Karpas-422 (cell line): ENCODE measurements at regions not wholly inside any gene's neighbourhood (a gene's known extent, or its start where the extent isn't known, plus 50 kb on each side); places are given as distances from the start of the nearest gene placed in this dataset.
"Not testable (repeated sequence)": the region's sequence is repeated elsewhere in the genome, so short reads cannot be mapped to it uniquely, and the experiment has no call there.

Experiments
- DNase-seq: peaks from one replicate; pipeline ENCODE4 v3.0.0-alpha.2; 2015
- H2AFZ ChIP-seq: fragments of 200-600 bp; sonication (generic); 2 replicates; pipeline ENCODE4 v1.6.1; 2014; ENCODE audit warnings: antibody characterized with exemption, low read length, mixed read lengths
- H3K27ac ChIP-seq: fragments of 200-600 bp; sonication (generic); 2 replicates; pipeline ENCODE4 v1.5.1; 2014; ENCODE audit warnings: mild to moderate bottlenecking, low read length, moderate library complexity
- H3K27me3 ChIP-seq: fragments of 200-600 bp; sonication (generic); 2 replicates; pipeline ENCODE4 v1.6.1; 2014; ENCODE audit warnings: low read length, mixed read lengths
- H3K36me3 ChIP-seq: fragments of 200-600 bp; sonication (generic); 2 replicates; pipeline ENCODE4 v1.6.1; 2014; ENCODE audit warnings: low read length, mixed read lengths; ENCODE audit not compliant: insufficient read depth
- H3K4me1 ChIP-seq: fragments of 200-600 bp; sonication (generic); 2 replicates; pipeline ENCODE4 v1.6.1; 2014; ENCODE audit warnings: mild to moderate bottlenecking, low read length, mixed read lengths
- H3K4me2 ChIP-seq: fragments of 200-600 bp; sonication (generic); 2 replicates; pipeline ENCODE4 v1.6.1; 2014; ENCODE audit warnings: low read length, low read depth, mild to moderate bottlenecking; ENCODE audit not compliant: poor library complexity, severe bottlenecking
- H3K4me3 ChIP-seq: fragments of 200-600 bp; sonication (generic); 2 replicates; pipeline ENCODE4 v1.5.1; 2014; ENCODE audit warnings: mild to moderate bottlenecking, antibody characterized with exemption, low read length, mixed read lengths
- H3K79me2 ChIP-seq: fragments of 200-600 bp; sonication (generic); 2 replicates; pipeline ENCODE4 v1.6.1; 2014; ENCODE audit warnings: mild to moderate bottlenecking, low read length, mixed read lengths
- H3K9ac ChIP-seq: fragments of 200-600 bp; sonication (generic); 2 replicates; pipeline ENCODE4 v1.6.0; 2014; ENCODE audit warnings: low read length
- H3K9me2 ChIP-seq: fragments of 200-600 bp; sonication (generic), shearing (Covaris generic); replicated peaks from 2 replicates; pipeline ENCODE4 v1.6.0; 2014; ENCODE audit warnings: mild to moderate bottlenecking, low read length, moderate library complexity; ENCODE audit not compliant: insufficient read depth
- H3K9me3 ChIP-seq: fragments of 300-700, 200-600 bp; sonication (generic); 2 replicates; pipeline ENCODE4 v1.6.1; 2014; ENCODE audit warnings: low read length, mixed read lengths
- H4K20me1 ChIP-seq: fragments of 200-600 bp; sonication (generic); 2 replicates; pipeline ENCODE4 v1.6.1; 2014; ENCODE audit warnings: mild to moderate bottlenecking, antibody characterized with exemption, low read length, low read depth; ENCODE audit not compliant: insufficient read depth

DNA sequence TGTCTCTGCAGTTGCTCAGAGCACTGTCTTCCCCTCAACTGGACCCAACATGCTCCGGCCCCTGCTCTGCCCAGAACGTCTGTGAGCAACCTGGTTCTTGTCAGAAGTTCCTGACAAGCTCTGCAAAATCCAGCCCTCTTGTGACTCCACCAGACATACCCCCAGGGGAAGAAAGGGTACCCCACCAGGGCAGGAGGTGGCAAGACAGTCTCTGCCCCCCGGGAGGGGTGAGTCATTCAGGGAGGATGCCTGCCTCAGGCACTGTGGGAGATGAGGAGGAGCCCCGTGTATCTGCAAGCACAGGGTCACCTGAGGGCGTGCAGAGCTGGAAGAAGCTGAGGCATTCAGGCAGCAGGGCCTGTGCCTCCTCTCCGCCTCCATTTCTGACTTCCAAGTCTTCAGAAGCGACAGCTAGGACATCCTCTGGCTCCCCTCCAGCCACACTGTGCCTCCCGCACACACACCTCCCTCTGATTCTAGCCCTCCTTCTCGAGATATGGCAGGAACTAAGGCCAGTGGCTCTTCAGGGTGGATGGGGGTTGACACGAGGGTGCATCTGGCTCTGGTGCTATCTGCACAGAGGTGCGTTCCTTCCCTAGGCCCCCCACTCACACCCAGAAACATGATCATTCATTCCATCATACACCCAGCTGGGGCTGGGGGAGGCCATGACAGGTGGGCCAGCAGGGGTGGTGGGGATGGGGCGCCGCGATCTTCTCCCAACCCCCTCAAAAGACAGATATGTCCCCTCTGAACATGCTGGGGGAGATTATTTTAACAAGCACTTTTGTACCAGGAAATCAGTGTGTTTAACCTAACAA is 222.2 kb downstream of the CYP26B1 start:
- no peaks in the 10 kb centered on the region for H3K9me2 ChIP-seq

DNA sequence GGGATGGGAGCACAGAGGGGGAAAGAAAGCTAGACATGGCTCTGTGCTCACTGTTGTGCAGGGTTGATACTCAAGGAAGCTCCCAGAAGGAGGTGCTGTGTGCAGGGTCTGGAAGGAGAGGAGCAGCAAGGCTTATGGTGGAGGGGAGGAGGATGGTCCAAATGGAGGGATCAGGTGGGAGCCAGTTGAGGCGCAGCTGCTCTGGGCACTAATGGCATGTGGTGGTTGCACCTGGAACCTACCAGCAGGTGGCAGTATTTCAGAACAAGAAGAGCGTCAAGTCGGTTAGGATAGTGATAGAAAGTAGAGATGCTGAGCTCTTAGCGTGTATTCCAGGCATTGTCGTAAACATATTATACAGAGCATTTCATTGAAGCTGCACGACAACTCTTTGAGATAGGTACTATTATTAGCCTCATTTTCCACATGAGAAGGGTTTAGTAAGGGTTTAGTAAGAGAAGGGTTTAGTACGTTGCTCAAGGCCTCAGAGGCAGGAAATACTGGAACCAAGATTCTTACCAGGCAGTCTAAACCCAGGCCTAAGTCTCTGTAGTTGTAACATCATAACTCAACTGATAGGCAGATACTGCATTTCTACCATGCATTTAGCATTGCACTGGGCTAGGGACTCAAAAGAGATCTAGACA is 223.7 kb downstream of the CYP26B1 start:
- H3K9me2 ChIP-seq: no peaks in the 10 kb centered on the region
- no peaks in the 10 kb centered on the region for H3K27me3 ChIP-seq
- no peak overlapping the region for H2AFZ ChIP-seq
- no peak overlapping the region for H3K4me3 ChIP-seq
- no peaks in the 10 kb centered on the region for H3K4me1 ChIP-seq
- H3K79me2 ChIP-seq: no peaks in the 10 kb centered on the region
- H3K9me3 ChIP-seq: peaks cover 4% of the 10 kb centered on the region; the same call in 1 of the 2 replicates
- 0 out of 2 replicates have a peak, but pooled peaks cover 5% of the 10 kb centered on the region for H4K20me1 ChIP-seq
- DNase-seq: peak; percentile 93
- no peak overlapping the region for H3K9ac ChIP-seq
- H3K27ac ChIP-seq: no peak overlapping the region
- H3K36me3 ChIP-seq: no peaks in the 10 kb centered on the region
- no peak overlapping the region for H3K4me2 ChIP-seq

More for the DNA sequence above, 222.2 kb downstream of the CYP26B1 start:
- Histone ChIP-seq H3K27me3 (no peaks in the 10 kb centered on the region), H3K4me2 (no peak overlapping the region), H3K27ac (no peak overlapping the region), H3K4me1 (no peaks in the 10 kb centered on the region), H2AFZ (no peak overlapping the region), H3K9ac (no peak overlapping the region), H3K79me2 (no peaks in the 10 kb centered on the region), H3K4me3 (no peak overlapping the region), H3K9me3 (no peaks in the 10 kb centered on the region), H3K36me3 (no peaks in the 10 kb centered on the region), H4K20me1 (0 out of 2 replicates have a peak, but pooled peaks cover 5% of the 10 kb centered on the region)
- no peak for DNase-seq

DNA sequence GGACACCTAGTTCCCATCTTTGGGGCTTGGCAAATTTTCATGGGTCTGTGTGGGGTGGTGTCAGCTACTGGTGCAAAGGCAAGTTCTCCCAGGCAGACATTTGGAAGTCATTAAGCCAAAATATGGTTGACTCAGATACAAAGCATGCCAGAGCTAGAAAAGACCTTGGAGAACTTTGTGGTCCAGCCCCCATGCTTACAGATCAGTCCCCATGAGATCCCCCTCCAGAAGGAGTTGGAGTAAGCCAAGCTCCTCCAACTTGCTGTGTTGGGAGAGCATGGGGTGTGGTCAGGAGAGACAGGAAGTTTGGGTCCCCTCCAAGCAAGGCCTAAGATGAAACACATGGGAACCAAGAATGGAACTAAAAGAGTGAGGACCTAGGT is 224.5 kb downstream of the CYP26B1 start:
- Histone ChIP-seq H4K20me1 (0 out of 2 replicates have a peak, but pooled peaks cover 5% of the 10 kb centered on the region), H2AFZ (no peak overlapping the region), H3K4me3 (no peak overlapping the region), H3K9ac (no peak overlapping the region), H3K79me2 (no peaks in the 10 kb centered on the region), H3K27ac (no peak overlapping the region), H3K4me2 (no peak overlapping the region), H3K4me1 (no peaks in the 10 kb centered on the region), H3K36me3 (no peaks in the 10 kb centered on the region), H3K9me3 (peaks cover 4% of the 10 kb centered on the region; the same call in 1 of the 2 replicates), H3K27me3 (peaks cover 3% of the 10 kb centered on the region; the same call in 1 of the 2 replicates), H3K9me2 (no peaks in the 10 kb centered on the region)
- no peak for DNase-seq

DNA sequence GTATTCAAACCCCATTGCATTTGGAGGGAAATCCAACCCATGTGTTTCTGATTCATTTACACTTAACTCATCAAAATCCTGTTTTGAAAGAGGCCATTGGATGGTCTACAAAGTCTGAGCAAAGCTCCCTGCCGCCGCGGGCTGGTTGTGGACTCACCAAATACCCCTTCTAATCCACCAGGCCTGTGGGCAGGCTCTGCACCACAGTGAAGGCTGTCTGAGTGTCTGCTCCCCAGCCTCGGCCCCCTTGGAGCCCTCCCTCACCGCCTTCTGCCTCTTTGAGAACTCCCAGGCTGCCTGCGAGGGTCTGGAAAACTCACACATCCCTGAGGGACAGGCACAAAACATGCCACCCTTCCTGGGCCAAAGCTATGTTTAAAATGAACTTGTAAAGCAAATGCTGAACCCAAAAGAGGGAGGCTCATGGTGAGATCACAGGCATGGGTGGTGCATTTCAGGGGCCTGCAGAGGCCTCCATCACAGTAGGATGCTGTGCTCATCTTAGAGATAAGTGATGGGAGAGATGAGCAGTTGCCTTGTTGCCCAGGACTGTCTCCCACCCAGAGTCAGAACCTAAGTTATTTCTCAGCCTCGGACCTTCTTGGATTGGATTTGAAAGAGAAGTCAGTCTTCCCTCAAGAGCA is 225.0 kb downstream of the CYP26B1 start:
- peaks cover 3% of the 10 kb centered on the region; the same call in 1 of the 2 replicates for H3K27me3 ChIP-seq
- H3K79me2 ChIP-seq: no peaks in the 10 kb centered on the region
- H3K9me2 ChIP-seq: no peaks in the 10 kb centered on the region
- no peak for DNase-seq
- no peaks in the 10 kb centered on the region for H3K36me3 ChIP-seq
- H3K4me2 ChIP-seq: no peak overlapping the region
- H3K9ac ChIP-seq: no peak overlapping the region
- H3K4me1 ChIP-seq: no peaks in the 10 kb centered on the region
- no peak overlapping the region for H3K4me3 ChIP-seq
- no peak overlapping the region for H3K27ac ChIP-seq
- H2AFZ ChIP-seq: no peak overlapping the region
- H4K20me1 ChIP-seq: 0 out of 2 replicates have a peak, but pooled peaks cover 5% of the 10 kb centered on the region
- H3K9me3 ChIP-seq: peaks cover 4% of the 10 kb centered on the region; the same call in 1 of the 2 replicates

- H2AFZ ChIP-seq: no peak overlapping the region
- no peak overlapping the region for H3K4me3 ChIP-seq
- H3K79me2 ChIP-seq: no peaks in the 10 kb centered on the region
- no peak overlapping the region for H3K4me2 ChIP-seq
- peaks cover 4% of the 10 kb centered on the region; the same call in 1 of the 2 replicates for H3K9me3 ChIP-seq
- H3K27me3 ChIP-seq: peaks cover 3% of the 10 kb centered on the region; the same call in 1 of the 2 replicates
- 0 out of 2 replicates have a peak, but pooled peaks cover 5% of the 10 kb centered on the region for H4K20me1 ChIP-seq
- no peaks in the 10 kb centered on the region for H3K9me2 ChIP-seq
- H3K36me3 ChIP-seq: no peaks in the 10 kb centered on the region
- no peak overlapping the region for H3K9ac ChIP-seq
- DNase-seq: no peak
- H3K27ac ChIP-seq: no peak overlapping the region
- H3K4me1 ChIP-seq: no peaks in the 10 kb centered on the region
These were observed 225.6 kb downstream of the CYP26B1 start for GRCh38 chr2:71922091-71922490.

- not testable (repeated sequence) for H3K4me1 ChIP-seq
These were observed 226.8 kb downstream of the CYP26B1 start for GRCh38 chr2:71920819-71921218.

GRCh38 chr2:71919708-71920107 is 228.0 kb downstream of the CYP26B1 start:
- Histone ChIP-seq H3K4me2 (no peak overlapping the region), H3K27ac (no peak overlapping the region), H3K27me3 (peaks cover 3% of the 10 kb centered on the region; the same call in 1 of the 2 replicates), H3K9me3 (peaks cover 4% of the 10 kb centered on the region; the same call in 1 of the 2 replicates), H2AFZ (no peak overlapping the region), H4K20me1 (0 out of 2 replicates have a peak, but pooled peaks cover 5% of the 10 kb centered on the region), H3K36me3 (no peaks in the 10 kb centered on the region), H3K4me3 (no peak overlapping the region), H3K9ac (no peak overlapping the region), H3K9me2 (no peaks in the 10 kb centered on the region), H3K4me1 (no peaks in the 10 kb centered on the region), H3K79me2 (no peaks in the 10 kb centered on the region)
- DNase-seq: no peak

More at GRCh38 chr2:71920819-71921218, 226.8 kb downstream of the CYP26B1 start:
- not testable (repeated sequence) for H3K4me2 ChIP-seq, H3K9ac ChIP-seq, H3K36me3 ChIP-seq, H3K27ac ChIP-seq, H2AFZ ChIP-seq, H3K27me3 ChIP-seq, H3K79me2 ChIP-seq, H4K20me1 ChIP-seq, H3K4me3 ChIP-seq, H3K9me3 ChIP-seq, H3K9me2 ChIP-seq, DNase-seq

DNA sequence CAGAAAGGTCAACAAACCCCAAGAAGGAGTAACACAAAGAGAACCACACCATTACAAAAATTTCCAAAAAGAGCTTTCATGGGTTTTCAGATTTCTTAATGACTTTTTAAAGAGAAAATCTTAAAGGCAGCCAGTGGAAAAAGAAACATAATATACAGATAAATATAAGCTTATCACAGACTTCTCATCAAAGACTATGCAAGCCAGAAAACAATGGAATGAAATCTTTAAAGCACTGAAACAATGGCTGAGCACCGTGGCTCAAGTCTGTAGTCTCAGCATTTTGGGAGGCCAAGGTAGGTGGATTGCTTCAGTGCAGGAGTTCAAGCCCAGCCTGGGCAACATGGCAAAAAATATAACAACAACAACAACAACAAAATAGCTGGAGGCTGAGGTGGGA is 237.4 kb downstream of the CYP26B1 start:
- Histone ChIP-seq H3K27me3 (no peaks in the 10 kb centered on the region), H2AFZ (no peak overlapping the region), H3K4me2 (no peak overlapping the region), H3K27ac (no peak overlapping the region), H3K9ac (no peak overlapping the region), H3K4me3 (no peak overlapping the region), H3K36me3 (no peaks in the 10 kb centered on the region), H3K9me2 (no peaks in the 10 kb centered on the region), H4K20me1 (no peaks in the 10 kb centered on the region), H3K4me1 (no peaks in the 10 kb centered on the region), H3K79me2 (no peaks in the 10 kb centered on the region), H3K9me3 (no peaks in the 10 kb centered on the region)
- no peak for DNase-seq
